ENCODE measurements at regions not wholly inside any gene's neighbourhood (a gene's known extent, or its start where the extent isn't known, plus 50 kb on each side); places are given as distances from the start of the nearest gene placed in this dataset.

DNA sequence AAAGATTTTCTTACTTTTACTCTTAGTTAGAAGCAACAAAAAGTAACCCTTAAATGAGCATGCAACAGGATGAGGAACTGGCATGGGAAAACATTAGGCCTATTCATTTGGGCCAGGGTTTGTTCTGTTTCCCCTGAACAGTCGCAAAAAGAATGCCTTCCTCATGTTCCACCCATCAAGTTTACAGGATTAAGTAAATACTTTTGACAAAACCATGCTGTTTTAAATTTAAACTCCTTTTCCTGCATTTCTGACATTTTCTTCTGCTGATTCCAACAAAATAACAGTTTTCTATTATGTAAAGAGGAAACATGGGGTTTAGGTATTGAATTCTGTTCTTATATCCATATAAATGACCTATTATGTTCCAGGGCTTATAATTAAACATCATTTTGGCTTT is 236.6 kb upstream of the ACTBL2 start:
- TF ChIP-seq, protein P1, sequence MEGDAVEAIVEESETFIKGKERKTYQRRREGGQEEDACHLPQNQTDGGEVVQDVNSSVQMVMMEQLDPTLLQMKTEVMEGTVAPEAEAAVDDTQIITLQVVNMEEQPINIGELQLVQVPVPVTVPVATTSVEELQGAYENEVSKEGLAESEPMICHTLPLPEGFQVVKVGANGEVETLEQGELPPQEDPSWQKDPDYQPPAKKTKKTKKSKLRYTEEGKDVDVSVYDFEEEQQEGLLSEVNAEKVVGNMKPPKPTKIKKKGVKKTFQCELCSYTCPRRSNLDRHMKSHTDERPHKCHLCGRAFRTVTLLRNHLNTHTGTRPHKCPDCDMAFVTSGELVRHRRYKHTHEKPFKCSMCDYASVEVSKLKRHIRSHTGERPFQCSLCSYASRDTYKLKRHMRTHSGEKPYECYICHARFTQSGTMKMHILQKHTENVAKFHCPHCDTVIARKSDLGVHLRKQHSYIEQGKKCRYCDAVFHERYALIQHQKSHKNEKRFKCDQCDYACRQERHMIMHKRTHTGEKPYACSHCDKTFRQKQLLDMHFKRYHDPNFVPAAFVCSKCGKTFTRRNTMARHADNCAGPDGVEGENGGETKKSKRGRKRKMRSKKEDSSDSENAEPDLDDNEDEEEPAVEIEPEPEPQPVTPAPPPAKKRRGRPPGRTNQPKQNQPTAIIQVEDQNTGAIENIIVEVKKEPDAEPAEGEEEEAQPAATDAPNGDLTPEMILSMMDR (IDR thresholded peaks at IDR 0.05; ENCODE audit: poor library complexity) = no peak
- TF ChIP-seq EZH2 (IDR thresholded peaks at IDR 0.05; ENCODE audit: borderline replicate concordance) (no peak), EZH2phosphoT487 (IDR thresholded peaks at IDR 0.05; ENCODE audit: low read depth, severe bottlenecking, unreplicated experiment) (no peak)

Data from hepatocyte (in vitro differentiated cells).